Activated CD4-positive, alpha-beta T cell treated with anti-CD3 and anti-CD28 coated beads, Interleukin-2, amount 50 U/mL, for 24 hours (primary cell): ENCODE measurements at regions not wholly inside any gene's neighbourhood (a gene's known extent, or its start where the extent isn't known, plus 50 kb on each side); places are given as distances from the start of the nearest gene placed in this dataset.
"Not testable (repeated sequence)": the region's sequence is repeated elsewhere in the genome, so short reads cannot be mapped to it uniquely, and the experiment has no call there.

Experiments
- DNase-seq, 2 donors: peaks; one replicate each; pipeline ENCODE4 v3.0.0-alpha.2; 2020; ENCODE audit warnings: low read depth in 1 of 2, low spot score in 1 of 2

- no peak for DNase-seq
These were observed 669.6 kb downstream of the UQCRFS1 start for GRCh38 chr19:28543244-28543776.

- no peak for DNase-seq
These were observed 670.3 kb downstream of the UQCRFS1 start for GRCh38 chr19:28542394-28543243.

GRCh38 chr19:28541602-28542393, 671.2 kb downstream of the UQCRFS1 start:
- DNase-seq: no peak

GRCh38 chr19:28541029-28541428, 671.9 kb downstream of the UQCRFS1 start:
- no peak for DNase-seq

- not testable (repeated sequence) for DNase-seq
These were observed 672.6 kb downstream of the UQCRFS1 start for GRCh38 chr19:28540385-28540784.

- DNase-seq: no peak
These were observed 673.2 kb downstream of the UQCRFS1 start for GRCh38 chr19:28539759-28540158.

- DNase-seq: not testable (repeated sequence)
These were observed 674.4 kb downstream of the UQCRFS1 start for GRCh38 chr19:28538579-28538978.

GRCh38 chr19:28537896-28538295, 675.1 kb downstream of the UQCRFS1 start:
- DNase-seq: no peak

GRCh38 chr19:28537079-28537478, 675.9 kb downstream of the UQCRFS1 start:
- DNase-seq: no peak

GRCh38 chr19:28535352-28535775, 677.6 kb downstream of the UQCRFS1 start:
- DNase-seq: no peak

- no peak for DNase-seq
These were observed 678.1 kb downstream of the UQCRFS1 start for GRCh38 chr19:28534766-28535351.

- DNase-seq: no peak
These were observed 680.1 kb downstream of the UQCRFS1 start for GRCh38 chr19:28532765-28533341.

GRCh38 chr19:28531979-28532378, 681.0 kb downstream of the UQCRFS1 start:
- DNase-seq: no peak

GRCh38 chr19:28530406-28531035, 682.4 kb downstream of the UQCRFS1 start:
- DNase-seq: no peak

GRCh38 chr19:28526038-28526437, 686.9 kb downstream of the UQCRFS1 start:
- no peak for DNase-seq

- DNase-seq: no peak
These were observed 689.3 kb downstream of the UQCRFS1 start for GRCh38 chr19:28523619-28524018.

GRCh38 chr19:28522545-28522922, 690.4 kb downstream of the UQCRFS1 start:
- no peak for DNase-seq

GRCh38 chr19:28521614-28522544, 691.1 kb downstream of the UQCRFS1 start:
- no peak for DNase-seq

GRCh38 chr19:28520998-28521568, 691.9 kb downstream of the UQCRFS1 start:
- no peak for DNase-seq
